Testis (tissue), 2 donors: ENCODE measurements at regions not wholly inside any gene's neighbourhood (a gene's known extent, or its start where the extent isn't known, plus 50 kb on each side); places are given as distances from the start of the nearest gene placed in this dataset.

Experiments used
- DNase-seq: peaks from one replicate; pipeline ENCODE4 v3.0.0-alpha.2; 2019
- H3K27ac ChIP-seq, 2 donors: fragments of 200-600 bp; sonication (generic); one replicate each; pipeline ENCODE4 v1.5.1; 2019
- H3K27me3 ChIP-seq: fragments of 200-600 bp; sonication (generic); one replicate; pipeline ENCODE4 v1.5.1; 2019
- H3K36me3 ChIP-seq: fragments of 200-600 bp; sonication (generic); one replicate; pipeline ENCODE4 v1.5.1; 2017; ENCODE audit warnings: low read depth; ENCODE audit errors: missing control alignments
- H3K4me1 ChIP-seq: fragments of 200-600 bp; sonication (generic); one replicate; pipeline ENCODE4 v1.5.1; 2019
- H3K4me3 ChIP-seq, 2 donors: fragments of 200-600 bp; sonication (generic); one replicate each; pipeline ENCODE4 v1.5.1; 2017 to 2019
- H3K9me3 ChIP-seq: fragments of 200-600 bp; sonication (generic); one replicate; pipeline ENCODE4 v1.5.1; 2017
- CTCF ChIP-seq, 3 experiments: fragments of 450-650 bp in 2 of 3; fragments of 200-600 bp in 1 of 3; sonication (generic) in 1 of 3; IDR thresholded peaks; one replicate each; pipeline ENCODE4 v1.5.1; 2016 to 2019; ENCODE audit warnings: antibody characterized with exemption in 3 of 3, mild to moderate bottlenecking in 2 of 3, moderate library complexity in 1 of 3
- POLR2A ChIP-seq: fragments of 450-650 bp; IDR thresholded peaks from one replicate; pipeline ENCODE4 v1.6.1; 2017; ENCODE audit warnings: antibody characterized with exemption, mild to moderate bottlenecking, moderate library complexity
- WGBS, 2 donors: methylation state at CpG; one replicate each; pipeline ENCODE4 v1.1.5; 2018; 5-methylcytosine and 5-hydroxymethylcytosine counted together
- intact Hi-C: fragments of 100-400 bp; cut with DNase I; formaldehyde crosslinking; loops from one replicate; pipeline ENCODE4 v1.15.1; 2023; ENCODE audit warnings: low total_unique reads

- intact Hi-C loops = no loop called here
- H3K9me3 ChIP-seq = no peaks in the 10 kb centered on the region
- no peaks in the 10 kb centered on the region for H3K27me3 ChIP-seq
- DNase-seq = no peak
- H3K4me1 ChIP-seq = no peaks in the 10 kb centered on the region
- H3K4me3 ChIP-seq = no peak overlapping the region
- WGBS, 2 donors = 84 to 88% methylated on average over 3 of the region's 3 CpGs
- H3K36me3 ChIP-seq = no peaks in the 10 kb centered on the region
- TF ChIP-seq POLR2A = no peak
- TF ChIP-seq CTCF (IDR thresholded peaks at IDR 0.05) = no peak
- H3K27ac ChIP-seq = no peak overlapping the region
Measured at GRCh38 chr12:11549119-11549518, 100.4 kb upstream of the ETV6 start.

- Histone ChIP-seq H3K9me3 (no peaks in the 10 kb centered on the region), H3K27ac (no peak overlapping the region), H3K4me3 (no peak overlapping the region), H3K36me3 (no peaks in the 10 kb centered on the region), H3K4me1 (no peaks in the 10 kb centered on the region), H3K27me3 (no peaks in the 10 kb centered on the region)
- intact Hi-C loops = no loop called here
- 26 to 43% methylated on average over 9 of the region's 9 CpGs for WGBS, 2 donors
- TF ChIP-seq POLR2A = no peak
- peak in 2 of 3 experiments; percentile 42 to 60 for TF ChIP-seq CTCF (IDR thresholded peaks at IDR 0.05)
- DNase-seq = peak; percentile 66
Measured at GRCh38 chr12:11553871-11554533, 95.5 kb upstream of the ETV6 start.

GRCh38 chr12:11555195-11555594, 94.3 kb upstream of the ETV6 start:
- H3K27ac ChIP-seq = no peak overlapping the region
- no peak for DNase-seq
- intact Hi-C loops = no loop called here
- no peaks in the 10 kb centered on the region for H3K9me3 ChIP-seq
- H3K4me1 ChIP-seq = no peaks in the 10 kb centered on the region
- H3K4me3 ChIP-seq = no peak overlapping the region
- WGBS, 2 donors = 87 to 91% methylated on average over 7 of the region's 7 CpGs
- H3K36me3 ChIP-seq = no peaks in the 10 kb centered on the region
- no peaks in the 10 kb centered on the region for H3K27me3 ChIP-seq
- TF ChIP-seq CTCF (IDR thresholded peaks at IDR 0.05) (no peak), POLR2A (no peak)

GRCh38 chr12:11555743-11556625, 93.5 kb upstream of the ETV6 start:
- Histone ChIP-seq H3K9me3 (no peaks in the 10 kb centered on the region), H3K27me3 (no peaks in the 10 kb centered on the region), H3K4me1 (no peaks in the 10 kb centered on the region), H3K27ac (peak overlapping the region in 1 of 2 donors; percentile 41), H3K36me3 (no peaks in the 10 kb centered on the region), H3K4me3 (no peak overlapping the region)
- intact Hi-C loops = no loop called here
- DNase-seq = no peak
- TF ChIP-seq POLR2A (no peak), CTCF (IDR thresholded peaks at IDR 0.05) (no peak)
- WGBS, 2 donors = 43 to 50% methylated on average over 11 of the region's 11 CpGs
